HG03342 (cell line): ENCODE measurements at regions not wholly inside any gene's neighbourhood (a gene's known extent, or its start where the extent isn't known, plus 50 kb on each side); places are given as distances from the start of the nearest gene placed in this dataset.
"Not testable (repeated sequence)": the region's sequence is repeated elsewhere in the genome, so short reads cannot be mapped to it uniquely, and the experiment has no call there.

Experiments
- ATAC-seq: cut with Tn5 transposase; IDR thresholded peaks from one replicate; pipeline ENCODE4 v1.9.1; 2021; ENCODE audit warnings: mild to moderate bottlenecking, moderate library complexity; ENCODE audit not compliant: unreplicated experiment

DNA sequence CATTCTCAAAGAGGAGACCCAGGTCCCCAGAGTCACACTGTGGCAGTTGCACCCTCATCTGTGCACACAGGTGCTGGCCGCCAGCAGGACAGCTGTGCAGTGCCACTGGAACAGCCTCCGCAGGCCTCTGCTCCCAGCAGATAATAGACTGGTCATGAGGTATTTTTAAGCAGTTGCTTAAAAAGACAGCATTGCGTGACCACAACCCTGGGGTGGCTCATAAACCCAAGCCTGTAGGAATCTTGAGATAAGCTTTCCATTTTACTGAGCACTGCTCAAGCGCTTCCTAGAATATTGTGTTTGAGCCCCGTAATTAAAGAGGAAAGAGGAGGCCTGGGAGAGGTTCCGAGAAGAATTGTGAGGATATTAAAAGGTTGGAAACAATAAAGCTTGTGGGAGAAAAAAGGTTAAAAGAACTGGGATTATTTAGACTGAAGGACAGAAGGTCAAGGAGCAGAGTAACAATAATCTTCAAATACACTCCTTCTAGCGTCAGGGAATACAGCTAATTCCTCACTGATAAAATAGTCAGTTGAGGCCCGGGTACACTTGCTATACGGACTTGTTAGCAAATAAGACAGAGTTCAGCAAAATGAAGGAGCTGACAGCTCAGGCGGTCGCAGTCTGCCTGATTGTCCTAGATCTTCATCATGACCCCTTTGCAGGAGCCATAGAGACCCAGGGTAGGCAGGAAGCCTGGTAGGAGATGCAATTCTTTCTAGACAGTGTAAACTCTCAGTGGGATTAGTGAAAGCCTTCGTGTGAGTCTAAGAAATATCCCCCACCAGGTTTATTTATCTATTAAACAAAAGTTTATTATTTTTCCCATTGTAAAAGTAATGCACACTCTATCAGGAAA is 86.2 kb upstream of the KIT start:
- no peak for ATAC-seq

DNA sequence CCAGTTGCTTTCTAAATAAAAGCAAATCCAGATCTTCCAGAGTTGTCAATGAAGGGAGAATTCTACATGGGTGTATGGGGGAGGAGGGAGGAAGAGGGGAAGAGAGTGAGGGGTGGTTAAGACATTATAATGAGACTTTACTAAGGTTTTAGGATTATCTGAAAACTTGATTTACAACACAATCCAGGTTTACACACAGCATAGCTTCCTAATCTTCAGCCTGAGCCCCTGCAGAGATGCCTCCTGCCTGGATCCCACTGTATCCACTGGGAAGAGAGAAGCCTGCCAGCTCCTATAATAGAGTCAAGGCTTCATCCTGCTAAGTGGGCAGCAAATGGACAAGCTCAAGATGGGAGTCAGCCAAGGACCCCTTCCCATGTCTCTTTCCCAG is 85.6 kb upstream of the KIT start:
- ATAC-seq = no peak

DNA sequence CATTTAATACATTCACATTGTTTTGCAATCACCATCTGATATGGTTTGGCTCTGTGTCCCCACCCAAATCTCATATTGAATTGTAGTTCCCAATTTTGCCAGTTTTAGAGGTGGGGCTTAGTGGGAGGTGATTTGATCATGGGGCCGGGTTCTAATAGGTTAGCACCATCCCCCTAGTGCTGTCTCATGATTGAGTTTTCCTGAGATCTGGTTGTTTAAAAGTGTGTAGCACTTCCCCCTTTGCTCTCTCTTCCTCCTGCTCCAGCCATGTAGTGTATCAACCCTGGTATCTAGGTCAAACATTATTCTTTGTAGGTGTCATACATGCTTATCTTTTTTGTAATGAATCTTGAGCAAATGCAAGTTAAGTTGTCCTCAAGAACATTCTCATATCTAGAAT is 83.3 kb upstream of the KIT start:
- ATAC-seq = no peak

DNA sequence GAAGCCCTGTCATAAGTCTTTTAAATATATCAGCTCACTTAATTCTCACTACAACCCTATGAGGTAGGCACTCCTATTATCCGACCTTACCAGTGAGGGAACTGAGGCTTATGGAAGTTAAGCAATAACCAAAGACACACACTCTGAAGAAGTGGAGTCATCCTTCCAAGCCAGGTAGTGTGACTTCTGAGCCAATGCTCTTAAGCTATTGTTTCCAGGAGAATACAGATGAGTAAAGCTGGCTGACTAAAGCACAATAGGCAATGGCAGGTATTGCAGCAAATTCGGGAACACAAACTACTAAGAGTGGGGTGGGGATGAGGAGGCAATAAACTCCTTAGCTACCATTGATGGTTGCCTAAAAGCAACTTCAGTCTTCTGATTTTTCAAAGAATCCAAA is 81.8 kb upstream of the KIT start:
- ATAC-seq = no peak

- ATAC-seq = no peak
Measured at GRCh38 chr4:54581807-54582206, 76.0 kb upstream of the KIT start.

DNA sequence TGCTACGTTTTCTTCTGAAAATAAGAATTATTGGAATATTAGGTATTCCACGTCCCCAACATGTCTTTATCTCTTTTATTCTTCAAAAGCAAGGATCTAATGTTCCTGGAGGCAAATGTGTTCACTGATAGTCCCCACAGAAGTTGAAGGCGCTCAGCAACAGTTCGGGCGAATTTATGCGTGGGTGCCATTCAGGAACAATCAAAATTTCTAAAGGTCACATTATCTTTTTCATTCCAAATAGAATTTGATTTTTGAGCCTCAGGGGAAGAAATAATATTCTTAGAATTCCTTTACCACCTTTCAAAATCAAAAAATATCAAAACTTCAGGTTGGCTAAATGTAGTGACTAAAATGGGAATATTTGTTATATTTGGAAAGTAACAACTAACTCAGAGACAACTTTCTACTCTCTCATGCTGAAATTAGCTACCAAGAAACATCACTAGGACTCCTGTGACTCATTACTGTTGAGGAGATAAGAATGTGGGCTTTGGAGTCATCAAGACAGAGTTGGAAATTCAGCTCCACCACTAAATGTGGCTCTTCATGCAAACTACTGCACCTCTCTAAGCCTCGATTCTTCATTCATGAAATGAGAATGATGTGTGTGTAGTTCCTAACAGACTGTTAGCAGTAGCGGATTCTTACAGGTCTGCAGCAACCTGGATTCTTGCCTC is 72.3 kb upstream of the KIT start:
- no peak for ATAC-seq

- ATAC-seq = no peak
Measured at GRCh38 chr4:54586320-54586955, 71.3 kb upstream of the KIT start.

GRCh38 chr4:54587107-54587891 is 70.5 kb upstream of the KIT start:
- no peak for ATAC-seq

DNA sequence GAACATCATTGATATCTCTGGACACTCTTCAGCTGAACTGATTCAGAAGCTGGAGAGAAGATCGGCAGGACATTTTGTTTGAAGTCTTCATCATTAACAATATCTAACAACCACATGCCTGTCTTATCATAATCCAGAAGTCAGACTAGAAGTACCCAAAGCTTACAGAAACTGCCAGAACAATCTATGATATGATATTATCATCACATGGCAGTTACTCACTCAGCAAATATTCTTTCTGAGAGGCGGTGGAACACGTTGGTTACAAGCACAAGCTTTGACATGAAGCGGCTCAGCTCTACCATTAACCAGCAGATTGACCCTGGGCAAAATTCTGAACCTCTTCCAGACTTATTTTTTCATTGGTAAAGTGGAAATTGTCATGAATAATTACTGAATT is 69.4 kb upstream of the KIT start:
- no peak for ATAC-seq

DNA sequence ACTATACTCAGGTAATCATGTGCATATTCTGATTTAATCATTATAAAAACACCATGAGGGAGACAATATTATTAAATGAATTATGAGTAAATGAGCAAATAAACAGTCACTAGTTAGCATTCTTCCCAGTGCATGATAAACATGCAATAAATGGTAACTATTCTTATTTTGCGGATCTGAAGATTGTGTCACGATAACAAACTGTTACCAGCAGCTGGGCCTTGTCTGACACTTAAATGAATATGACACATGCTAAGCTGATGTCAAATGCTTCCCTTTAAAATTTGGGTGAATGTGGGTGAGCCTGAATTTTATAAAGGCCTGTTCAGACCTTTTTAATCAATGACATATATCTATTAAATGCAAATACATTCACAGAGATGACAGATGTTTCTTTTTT is 68.2 kb upstream of the KIT start:
- no peak for ATAC-seq

DNA sequence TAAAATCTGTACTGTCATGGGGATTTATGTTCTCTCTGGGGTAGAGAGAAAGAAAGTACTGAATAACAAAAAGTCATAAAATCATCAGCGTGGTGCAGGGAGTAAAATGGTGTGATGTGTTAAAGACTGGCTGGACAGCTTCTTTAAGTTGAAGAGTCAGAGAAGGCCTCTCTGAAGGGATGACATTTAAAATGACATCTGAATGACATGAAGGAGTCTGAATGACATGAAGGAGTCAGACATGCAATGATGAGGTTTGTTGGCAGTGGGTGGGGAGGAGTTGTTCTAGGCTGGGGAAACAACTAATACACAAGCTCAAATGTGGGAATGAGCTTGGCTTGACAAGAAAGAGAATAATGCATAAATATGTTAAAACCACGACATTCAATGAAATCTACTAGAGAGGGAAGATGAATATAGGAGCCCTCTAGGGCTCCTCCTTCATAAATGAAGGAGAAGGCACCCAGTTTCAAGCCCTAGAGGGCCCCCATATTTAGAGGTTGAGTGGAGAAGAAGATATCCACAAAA is 63.9 kb upstream of the KIT start:
- ATAC-seq = no peak

GRCh38 chr4:54596201-54596600 is 61.6 kb upstream of the KIT start:
- ATAC-seq = no peak

DNA sequence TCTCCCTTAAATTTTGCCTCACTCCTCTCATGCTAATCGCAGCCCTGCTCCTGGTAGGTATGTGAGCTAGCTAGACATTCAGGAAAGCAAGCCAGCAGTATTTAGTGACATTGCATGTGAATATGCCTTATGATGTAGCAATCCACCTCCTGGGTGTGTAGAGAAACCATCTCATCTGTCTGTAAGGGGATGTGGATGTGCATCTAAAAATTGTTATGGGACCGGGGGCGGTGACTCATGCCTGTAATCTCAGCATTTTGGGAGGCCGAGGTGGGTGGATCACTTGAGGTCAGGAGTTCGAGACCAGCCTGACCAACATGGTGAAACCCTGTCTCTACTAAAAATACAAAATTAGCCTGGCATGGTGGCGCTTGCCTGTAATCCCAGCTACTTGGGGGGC is 60.1 kb upstream of the KIT start:
- not testable (repeated sequence) for ATAC-seq

DNA sequence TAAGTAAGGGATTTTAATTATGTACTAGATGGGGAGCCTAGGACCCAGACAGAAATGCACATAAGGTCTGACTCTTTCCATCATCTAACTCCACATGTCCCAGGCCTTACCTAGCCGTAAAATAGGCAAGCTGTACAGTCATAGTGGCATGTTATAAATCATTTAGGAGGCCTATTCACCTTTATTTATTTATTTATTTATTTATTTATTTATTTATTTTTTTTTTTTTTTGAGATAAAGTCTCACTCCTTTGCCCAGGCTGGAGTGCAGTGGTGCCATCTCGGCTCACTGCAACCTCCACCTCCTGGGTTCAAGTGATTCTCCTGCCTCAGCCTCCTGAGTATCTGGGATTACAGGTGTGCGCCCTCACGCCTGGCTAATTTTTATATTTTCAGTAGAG is 55.6 kb upstream of the KIT start:
- not testable (repeated sequence) for ATAC-seq

- no peak for ATAC-seq
Measured at GRCh38 chr4:54607067-54607466, 50.7 kb upstream of the KIT start.

DNA sequence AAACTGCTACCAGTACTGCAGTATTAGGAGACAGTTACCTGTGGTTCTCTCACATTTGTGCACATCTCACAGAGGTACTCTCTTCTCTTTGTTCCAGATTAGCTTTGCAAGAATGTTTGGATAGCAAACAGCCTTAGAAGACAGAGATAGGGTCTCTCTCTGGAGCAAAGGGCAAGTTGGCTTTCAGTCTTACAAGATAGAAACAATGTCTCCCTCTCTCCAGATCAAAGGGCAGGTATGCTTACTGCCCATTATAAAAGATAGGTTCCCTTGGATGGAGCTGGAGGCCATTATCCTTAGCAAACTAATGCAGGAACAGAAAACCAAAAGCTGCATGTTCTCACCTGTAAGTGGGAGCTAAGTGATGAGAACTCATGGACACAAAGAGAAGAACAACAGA is 50.2 kb upstream of the KIT start:
- ATAC-seq = no peak
